CD4-positive, alpha-beta T cell treated with Interferon alpha-2 for 1 hour (primary cell): ENCODE measurements at regions not wholly inside any gene's neighbourhood (a gene's known extent, or its start where the extent isn't known, plus 50 kb on each side); places are given as distances from the start of the nearest gene placed in this dataset.
"Not testable (repeated sequence)": the region's sequence is repeated elsewhere in the genome, so short reads cannot be mapped to it uniquely, and the experiment has no call there.

Experiments
- DNase-seq, 2 donors: peaks; one replicate each; pipeline ENCODE4 v3.0.0-alpha.2; 2020 to 2022

GRCh38 chr4:123233136-123233768 is 163.3 kb upstream of the SPRY1 start:
- DNase-seq = no peak

GRCh38 chr4:123234955-123235354 is 161.6 kb upstream of the SPRY1 start:
- DNase-seq = no peak

- no peak for DNase-seq
Measured at GRCh38 chr4:123235431-123235830, 161.2 kb upstream of the SPRY1 start.

- DNase-seq = no peak
Measured at GRCh38 chr4:123236606-123237005, 160.0 kb upstream of the SPRY1 start.

GRCh38 chr4:123240286-123240685 is 156.3 kb upstream of the SPRY1 start:
- DNase-seq = not testable (repeated sequence)

- DNase-seq = not testable (repeated sequence)
Measured at GRCh38 chr4:123243220-123243619, 153.4 kb upstream of the SPRY1 start.

- DNase-seq = peak in 1 of 2 donors; percentile 5
Measured at GRCh38 chr4:123244137-123244536, 152.5 kb upstream of the SPRY1 start.

GRCh38 chr4:123246085-123246484 is 150.5 kb upstream of the SPRY1 start:
- DNase-seq = no peak

GRCh38 chr4:123248085-123248659 is 148.4 kb upstream of the SPRY1 start:
- no peak for DNase-seq

GRCh38 chr4:123249821-123250220 is 146.8 kb upstream of the SPRY1 start:
- no peak for DNase-seq

GRCh38 chr4:123250843-123251242 is 145.8 kb upstream of the SPRY1 start:
- no peak for DNase-seq

GRCh38 chr4:123255971-123256370 is 140.6 kb upstream of the SPRY1 start:
- no peak for DNase-seq

- no peak for DNase-seq
Measured at GRCh38 chr4:123256901-123257300, 139.7 kb upstream of the SPRY1 start.

GRCh38 chr4:123257591-123257990 is 139.0 kb upstream of the SPRY1 start:
- DNase-seq = no peak

- no peak for DNase-seq
Measured at GRCh38 chr4:123259676-123260646, 136.6 kb upstream of the SPRY1 start.

- DNase-seq = no peak
Measured at GRCh38 chr4:123260653-123261052, 135.9 kb upstream of the SPRY1 start.

GRCh38 chr4:123262080-123262479 is 134.5 kb upstream of the SPRY1 start:
- no peak for DNase-seq

- no peak for DNase-seq
Measured at GRCh38 chr4:123265443-123265842, 131.2 kb upstream of the SPRY1 start.

- DNase-seq = no peak
Measured at GRCh38 chr4:123266221-123266620, 130.4 kb upstream of the SPRY1 start.

GRCh38 chr4:123278755-123279154 is 117.8 kb upstream of the SPRY1 start:
- DNase-seq = no peak

GRCh38 chr4:123283371-123283895 is 113.2 kb upstream of the SPRY1 start:
- no peak for DNase-seq

- no peak for DNase-seq
Measured at GRCh38 chr4:123284168-123284567, 112.4 kb upstream of the SPRY1 start.

- no peak for DNase-seq
Measured at GRCh38 chr4:123286903-123287466, 109.6 kb upstream of the SPRY1 start.
